SJCRH30 (cell line): ENCODE measurements at regions not wholly inside any gene's neighbourhood (a gene's known extent, or its start where the extent isn't known, plus 50 kb on each side); places are given as distances from the start of the nearest gene placed in this dataset.

ENCODE experiments used
- DNase-seq, 2 experiments: peaks; one replicate each; pipeline ENCODE4 v3.0.0-alpha.2; 2015 to 2020
- H3K27ac ChIP-seq: fragments of 250-450 bp; sonication (Bioruptor Pico); 2 replicates; pipeline ENCODE4 v1.5.1; 2020; ENCODE audit warnings: mild to moderate bottlenecking, moderate library complexity
- H3K27me3 ChIP-seq: fragments of 250-450 bp; sonication (Bioruptor Pico); 2 replicates; pipeline ENCODE4 v1.5.1; 2020; ENCODE audit warnings: mild to moderate bottlenecking, moderate library complexity
- H3K36me3 ChIP-seq: fragments of 250-450 bp; sonication (Bioruptor Pico); 2 replicates; pipeline ENCODE4 v1.5.1; 2020; ENCODE audit warnings: mild to moderate bottlenecking, moderate library complexity
- H3K4me1 ChIP-seq: fragments of 250-450 bp; sonication (Bioruptor Pico); 2 replicates; pipeline ENCODE4 v1.5.1; 2020; ENCODE audit warnings: mild to moderate bottlenecking, moderate library complexity
- H3K4me3 ChIP-seq: fragments of 250-450 bp; sonication (Bioruptor Pico); 2 replicates; pipeline ENCODE4 v1.5.1; 2020; ENCODE audit warnings: mild to moderate bottlenecking, moderate library complexity
- H3K9me3 ChIP-seq: fragments of 250-450 bp; sonication (Bioruptor Pico); replicated peaks from 2 replicates; pipeline ENCODE4 v1.5.1; 2020; ENCODE audit warnings: mild to moderate bottlenecking, moderate library complexity

DNA sequence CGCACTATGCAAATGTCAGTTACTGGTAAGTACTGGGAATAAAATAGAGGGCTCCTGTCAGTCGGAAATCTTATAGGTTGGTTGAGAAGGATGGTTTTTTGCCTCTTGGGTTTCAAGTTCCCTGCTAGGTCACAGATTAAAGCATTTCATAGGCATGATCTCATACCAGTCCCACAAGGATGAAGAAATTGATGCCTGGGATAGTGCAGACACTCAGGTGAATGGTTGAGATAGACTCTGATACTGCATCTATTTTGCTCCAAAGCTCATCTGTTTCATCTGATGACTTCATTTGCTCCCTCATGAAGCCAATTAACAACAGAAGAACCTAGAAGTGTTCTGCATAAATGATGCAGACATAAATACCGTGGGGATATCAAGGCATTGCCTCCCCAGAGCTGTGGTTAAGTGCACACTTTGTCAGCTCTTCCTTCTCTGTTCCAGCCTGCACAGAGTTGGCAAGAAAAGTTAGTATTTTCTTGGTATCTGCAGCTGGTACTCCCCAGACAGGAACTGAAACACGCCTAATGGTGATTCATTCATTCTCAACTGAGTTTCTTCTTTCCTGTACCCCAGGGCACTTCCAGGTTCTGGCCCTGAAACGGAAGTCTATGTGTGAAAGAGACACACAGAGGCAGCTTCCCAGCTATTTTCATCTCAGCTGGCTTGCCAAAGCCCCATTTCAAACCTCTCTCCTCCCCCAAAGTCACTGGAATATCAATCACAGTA, 418.3 kb upstream of the SALL1 start:
- no peak overlapping the region for H3K27ac ChIP-seq
- peaks cover 3% of the 10 kb centered on the region; the same call in 1 of the 2 replicates for H3K27me3 ChIP-seq
- no peaks in the 10 kb centered on the region for H3K36me3 ChIP-seq
- H3K4me1 ChIP-seq, result no peaks in the 10 kb centered on the region
- no peak for DNase-seq
- no peak overlapping the region for H3K4me3 ChIP-seq
- no peaks in the 10 kb centered on the region for H3K9me3 ChIP-seq

DNA sequence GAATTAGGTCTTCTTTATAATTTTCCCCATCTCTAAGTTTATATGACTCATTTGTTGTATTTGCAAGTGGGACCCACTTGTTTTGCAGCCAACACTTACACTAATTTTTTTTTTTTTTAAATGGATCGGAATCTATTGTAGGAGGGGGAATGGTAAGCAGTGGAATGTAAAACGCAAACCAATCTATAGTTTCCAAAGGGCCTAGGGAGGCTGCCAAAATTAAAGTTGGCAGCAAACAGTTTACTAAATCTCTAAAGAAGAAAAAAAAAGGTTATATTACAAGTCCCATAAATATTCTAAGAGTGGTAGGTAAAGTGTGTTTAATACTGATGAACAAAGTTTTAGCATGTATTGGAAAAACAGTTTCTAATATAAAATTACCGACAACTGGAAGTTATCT, 416.8 kb upstream of the SALL1 start:
- H3K4me1 ChIP-seq, result no peaks in the 10 kb centered on the region
- H3K36me3 ChIP-seq, result no peaks in the 10 kb centered on the region
- H3K27ac ChIP-seq, result no peak overlapping the region
- H3K27me3 ChIP-seq, result peaks cover 3% of the 10 kb centered on the region; the same call in 1 of the 2 replicates
- no peak overlapping the region for H3K4me3 ChIP-seq
- no peaks in the 10 kb centered on the region for H3K9me3 ChIP-seq
- no peak for DNase-seq

- H3K9me3 ChIP-seq, result no peaks in the 10 kb centered on the region
- no peak for DNase-seq
- H3K4me1 ChIP-seq, result no peaks in the 10 kb centered on the region
- no peak overlapping the region for H3K27ac ChIP-seq
- peaks cover 3% of the 10 kb centered on the region; the same call in 1 of the 2 replicates for H3K27me3 ChIP-seq
- no peak overlapping the region for H3K4me3 ChIP-seq
- no peaks in the 10 kb centered on the region for H3K36me3 ChIP-seq
Observed at GRCh38 chr16:51565184-51565583, 414.1 kb upstream of the SALL1 start.

DNA sequence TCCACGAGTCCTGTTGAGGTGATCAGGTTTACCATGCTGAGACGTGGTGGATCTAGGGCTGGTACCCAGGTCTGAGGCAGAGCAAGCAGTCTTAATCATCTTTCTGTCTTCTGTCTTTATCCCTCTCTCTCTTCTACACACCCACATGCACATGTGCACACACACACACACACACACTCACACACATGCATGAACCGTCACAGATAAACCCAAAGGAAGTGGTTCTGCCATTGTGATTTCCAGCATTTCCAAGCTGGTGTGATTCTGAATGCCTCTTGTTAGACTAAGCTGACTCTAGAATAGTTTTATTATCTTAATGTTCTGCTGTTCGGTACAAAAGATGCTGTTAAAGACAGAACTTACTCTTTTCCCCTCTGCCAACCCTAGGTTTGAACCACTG, 411.8 kb upstream of the SALL1 start:
- H3K27ac ChIP-seq, result no peak overlapping the region
- H3K4me3 ChIP-seq, result no peak overlapping the region
- H3K27me3 ChIP-seq, result peaks cover 8% of the 10 kb centered on the region; the same call in 1 of the 2 replicates
- no peaks in the 10 kb centered on the region for H3K4me1 ChIP-seq
- no peak for DNase-seq
- no peaks in the 10 kb centered on the region for H3K36me3 ChIP-seq
- H3K9me3 ChIP-seq, result no peaks in the 10 kb centered on the region

DNA sequence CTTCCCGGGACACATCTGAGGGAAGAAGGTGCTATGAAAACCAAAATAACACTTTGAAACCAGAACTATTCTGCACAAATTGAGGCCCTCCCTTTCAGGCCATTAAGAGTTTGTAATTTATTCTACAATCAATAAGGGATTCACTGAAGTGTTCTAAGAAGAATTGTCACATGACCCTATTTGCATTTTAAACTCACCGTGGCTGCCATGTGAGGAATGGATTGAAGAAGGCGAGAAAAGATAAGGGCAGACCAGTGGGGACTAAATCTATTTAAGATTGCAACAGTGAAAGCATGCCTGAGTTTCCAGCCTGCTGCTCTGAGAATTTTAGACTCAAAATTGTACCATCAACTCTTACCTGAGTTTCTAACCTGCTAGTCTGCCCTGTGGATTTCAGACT, 408.8 kb upstream of the SALL1 start:
- Histone ChIP-seq H3K27ac (no peak overlapping the region), H3K4me3 (no peak overlapping the region), H3K36me3 (no peaks in the 10 kb centered on the region), H3K9me3 (no peaks in the 10 kb centered on the region), H3K4me1 (no peaks in the 10 kb centered on the region; the same call in 1 of the 2 replicates), H3K27me3 (peaks cover 8% of the 10 kb centered on the region; the same call in 1 of the 2 replicates)
- no peak for DNase-seq

GRCh38 chr16:51557670-51558069, 406.6 kb upstream of the SALL1 start:
- no peak for DNase-seq
- H3K27ac ChIP-seq, result no peak overlapping the region
- H3K9me3 ChIP-seq, result no peaks in the 10 kb centered on the region
- peaks cover 8% of the 10 kb centered on the region; the same call in 1 of the 2 replicates for H3K27me3 ChIP-seq
- H3K4me1 ChIP-seq, result no peaks in the 10 kb centered on the region; the same call in 1 of the 2 replicates
- no peaks in the 10 kb centered on the region for H3K36me3 ChIP-seq
- no peak overlapping the region for H3K4me3 ChIP-seq

- H3K4me1 ChIP-seq, result no peaks in the 10 kb centered on the region; the same call in 1 of the 2 replicates
- no peak overlapping the region for H3K27ac ChIP-seq
- no peak overlapping the region for H3K4me3 ChIP-seq
- H3K27me3 ChIP-seq, result peaks cover 8% of the 10 kb centered on the region; the same call in 1 of the 2 replicates
- DNase-seq, result peak; percentile 35 to 53
- no peaks in the 10 kb centered on the region for H3K9me3 ChIP-seq
- H3K36me3 ChIP-seq, result no peaks in the 10 kb centered on the region
Observed at GRCh38 chr16:51556694-51557340, 405.7 kb upstream of the SALL1 start.

DNA sequence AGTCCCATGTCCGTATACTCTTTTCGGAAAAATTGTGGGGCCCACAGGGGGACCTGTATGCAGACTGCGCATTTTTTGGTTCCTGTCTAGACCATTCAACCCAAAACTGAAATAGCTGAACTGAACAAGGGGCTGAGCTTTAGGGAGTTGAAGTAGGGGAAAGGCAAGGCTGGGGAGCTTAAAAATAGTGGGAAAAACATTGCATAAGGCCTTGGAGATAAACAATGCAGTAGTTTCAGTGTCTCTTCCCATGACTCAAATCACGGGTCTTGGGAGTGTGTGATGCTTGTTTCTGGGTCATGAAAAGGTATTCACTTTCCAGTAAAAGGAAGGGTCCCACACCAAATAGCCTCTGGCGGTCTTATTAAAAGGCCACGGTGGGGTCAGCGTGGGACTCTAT, 402.8 kb upstream of the SALL1 start:
- Histone ChIP-seq H3K27ac (no peak overlapping the region), H3K27me3 (peaks cover 4% of the 10 kb centered on the region; the same call in 1 of the 2 replicates), H3K9me3 (no peaks in the 10 kb centered on the region), H3K4me3 (no peak overlapping the region), H3K4me1 (no peaks in the 10 kb centered on the region; the same call in 1 of the 2 replicates), H3K36me3 (no peaks in the 10 kb centered on the region)
- DNase-seq, result no peak

DNA sequence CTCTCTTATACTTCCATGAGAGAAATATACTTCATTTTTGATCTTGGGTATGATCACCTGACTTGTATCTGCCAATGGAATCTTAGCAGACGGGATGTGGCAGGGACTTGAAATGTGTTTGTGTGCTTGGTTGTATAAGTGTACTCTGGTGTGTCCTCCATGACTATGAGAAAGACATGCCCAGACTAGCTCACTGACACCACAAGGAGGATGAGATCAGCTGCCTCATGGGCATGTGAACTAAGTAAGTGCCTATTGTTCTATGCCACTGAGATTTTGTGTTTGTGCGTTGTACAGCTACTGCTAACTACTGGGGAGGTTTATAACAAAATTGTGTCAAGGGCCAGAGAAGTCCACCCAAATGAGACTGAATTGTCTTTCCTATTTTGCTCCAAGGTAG, 402.2 kb upstream of the SALL1 start:
- no peak for DNase-seq
- H3K9me3 ChIP-seq, result no peaks in the 10 kb centered on the region
- H3K27me3 ChIP-seq, result no peaks in the 10 kb centered on the region
- H3K27ac ChIP-seq, result no peak overlapping the region
- H3K4me3 ChIP-seq, result no peak overlapping the region
- no peaks in the 10 kb centered on the region; the same call in 1 of the 2 replicates for H3K4me1 ChIP-seq
- no peaks in the 10 kb centered on the region for H3K36me3 ChIP-seq

DNA sequence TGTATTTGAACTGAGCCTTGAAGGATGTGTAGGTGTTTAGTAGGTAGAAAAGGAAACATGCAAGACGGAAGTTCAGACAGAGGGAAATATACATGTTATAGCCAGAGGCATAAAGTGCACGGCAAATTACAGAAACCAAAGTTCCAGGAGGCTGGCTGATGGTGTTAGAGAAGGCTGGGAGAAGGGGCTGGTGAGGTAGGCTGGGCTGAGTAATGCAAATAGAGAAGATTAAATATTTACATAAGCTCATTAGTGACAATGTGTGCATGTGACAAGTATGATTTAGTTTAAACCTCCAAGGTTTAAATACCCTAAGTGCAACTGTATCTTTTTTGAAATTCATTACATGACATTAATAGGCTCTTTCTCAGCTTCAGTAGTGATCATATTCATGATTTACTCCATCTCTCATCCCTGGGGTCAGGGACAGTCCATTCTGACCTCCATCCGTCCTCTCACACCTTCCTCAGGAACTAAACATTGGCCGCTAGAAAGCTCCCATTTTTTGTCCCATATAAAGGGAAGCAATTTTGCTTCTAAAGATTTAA, 399.8 kb upstream of the SALL1 start:
- Histone ChIP-seq H3K27ac (no peak overlapping the region), H3K27me3 (no peaks in the 10 kb centered on the region), H3K4me3 (no peak overlapping the region), H3K36me3 (no peaks in the 10 kb centered on the region), H3K9me3 (no peaks in the 10 kb centered on the region), H3K4me1 (no peaks in the 10 kb centered on the region)
- no peak for DNase-seq

DNA sequence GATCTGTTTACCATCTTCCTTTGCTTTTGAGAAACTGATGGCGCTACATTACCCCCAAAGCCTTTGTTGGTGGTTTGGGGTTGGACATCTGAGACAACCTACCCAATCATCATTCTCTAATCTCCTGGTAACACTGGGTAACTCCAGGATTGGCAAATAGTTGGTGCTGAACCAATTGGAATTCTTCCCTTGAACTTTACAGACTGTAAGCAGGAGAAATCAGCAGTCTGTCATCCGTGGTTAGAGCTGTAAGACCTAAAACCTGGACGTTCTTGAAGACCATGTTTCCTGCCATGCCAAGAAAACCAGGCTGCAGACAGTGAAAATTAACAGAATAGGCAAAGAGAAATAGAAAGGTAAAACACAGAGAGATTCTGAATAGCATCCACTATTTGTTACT, 398.8 kb upstream of the SALL1 start:
- H3K36me3 ChIP-seq, result no peaks in the 10 kb centered on the region
- H3K9me3 ChIP-seq, result no peaks in the 10 kb centered on the region
- H3K4me1 ChIP-seq, result no peaks in the 10 kb centered on the region
- no peak for DNase-seq
- no peak overlapping the region for H3K4me3 ChIP-seq
- no peaks in the 10 kb centered on the region for H3K27me3 ChIP-seq
- no peak overlapping the region for H3K27ac ChIP-seq

DNA sequence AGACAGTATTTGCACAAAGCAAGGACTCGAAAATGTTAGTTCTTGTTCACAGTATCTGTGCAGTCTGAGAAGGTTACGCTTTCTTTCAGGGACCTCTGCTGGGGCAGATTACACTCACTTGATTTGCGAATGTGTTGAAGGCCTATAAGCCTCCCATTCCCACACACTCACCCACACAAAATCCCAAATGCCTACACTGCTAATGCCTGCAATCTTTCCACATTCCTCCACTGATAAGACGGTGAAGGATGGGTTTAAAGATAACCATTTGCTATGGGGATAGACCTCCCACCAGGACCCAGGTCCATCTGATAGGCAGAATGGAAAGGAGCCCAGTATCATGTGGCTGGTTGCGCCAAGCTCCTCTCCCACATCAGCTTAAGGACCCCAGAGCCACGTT, 394.9 kb upstream of the SALL1 start:
- no peak overlapping the region for H3K4me3 ChIP-seq
- no peaks in the 10 kb centered on the region for H3K36me3 ChIP-seq
- DNase-seq, result no peak
- no peak overlapping the region for H3K27ac ChIP-seq
- no peaks in the 10 kb centered on the region for H3K9me3 ChIP-seq
- no peaks in the 10 kb centered on the region for H3K4me1 ChIP-seq
- H3K27me3 ChIP-seq, result no peaks in the 10 kb centered on the region; the same call in 1 of the 2 replicates

DNA sequence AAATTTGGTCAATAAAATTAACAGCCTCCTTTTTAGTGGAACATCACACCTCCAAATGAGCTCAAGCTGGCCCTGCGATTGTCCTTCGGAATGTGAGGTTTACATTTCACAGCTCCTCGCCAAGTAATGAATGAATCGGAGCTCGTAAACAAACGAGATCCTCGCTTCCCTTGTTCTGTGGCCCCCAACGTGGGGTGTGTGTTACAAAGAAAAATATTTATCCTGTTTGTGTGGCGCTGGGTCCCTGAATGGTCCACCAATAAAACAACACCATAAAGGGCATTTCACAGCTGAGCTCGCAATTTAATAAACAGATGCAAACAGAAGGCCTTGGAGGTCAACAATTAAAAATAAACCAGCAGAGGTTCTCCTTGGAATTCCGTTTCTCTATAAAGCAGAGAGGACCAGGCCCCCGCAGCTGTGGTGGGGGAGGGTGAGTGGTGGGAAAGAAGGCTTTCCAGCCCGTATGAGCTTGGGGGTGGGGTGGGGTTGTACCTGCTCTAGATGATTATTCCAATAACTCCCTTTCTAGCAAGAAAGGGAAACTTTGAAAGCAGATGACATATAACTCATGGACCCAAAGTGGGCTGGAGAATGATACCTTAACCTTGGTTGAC, 393.9 kb upstream of the SALL1 start:
- Histone ChIP-seq H3K27ac (no peak overlapping the region), H3K36me3 (no peaks in the 10 kb centered on the region), H3K27me3 (no peaks in the 10 kb centered on the region; the same call in 1 of the 2 replicates), H3K4me1 (no peaks in the 10 kb centered on the region), H3K9me3 (no peaks in the 10 kb centered on the region), H3K4me3 (no peak overlapping the region)
- no peak for DNase-seq

DNA sequence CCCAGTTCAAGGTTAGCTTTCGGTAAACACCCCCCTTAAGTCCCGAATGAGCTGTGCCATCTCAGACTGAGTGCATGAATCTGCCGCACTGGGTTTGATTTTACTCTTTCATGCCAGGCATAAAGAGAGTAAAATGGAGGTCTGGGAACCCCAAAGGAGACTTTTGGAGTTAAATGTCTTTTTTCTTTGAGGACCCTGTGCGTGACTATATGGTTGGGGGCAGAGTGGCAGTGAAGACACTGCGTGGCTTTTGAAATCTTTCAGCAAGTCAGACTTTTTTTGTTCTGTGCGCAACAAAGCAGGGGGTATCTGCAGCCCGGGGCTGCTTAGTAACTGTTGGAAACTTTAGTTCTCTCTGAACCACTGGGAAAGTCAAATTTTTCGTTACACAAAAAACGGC, 392.9 kb upstream of the SALL1 start:
- H3K27ac ChIP-seq, result no peak overlapping the region
- H3K9me3 ChIP-seq, result no peaks in the 10 kb centered on the region
- no peak for DNase-seq
- H3K27me3 ChIP-seq, result no peaks in the 10 kb centered on the region; the same call in 1 of the 2 replicates
- no peaks in the 10 kb centered on the region for H3K36me3 ChIP-seq
- H3K4me3 ChIP-seq, result no peak overlapping the region
- H3K4me1 ChIP-seq, result no peaks in the 10 kb centered on the region
